Erythroblast (primary cell): ENCODE measurements at regions not wholly inside any gene's neighbourhood (a gene's known extent, or its start where the extent isn't known, plus 50 kb on each side); places are given as distances from the start of the nearest gene placed in this dataset.
A peak's percentile ranks its signal among the peaks of the same experiment; 100 is the strongest.

Experiments used
- DNase-seq, 2 experiments: peaks; one replicate each; lab custom pipeline; 2025; lab: John Stamatoyannopoulos, UW
- GATA1 ChIP-seq: IDR thresholded peaks from 2 replicates; pipeline ENCODE4 v1.6.1; 2011; ENCODE audit warnings: low read depth, mild to moderate bottlenecking, control low read depth, low read length, moderate library complexity
- POLR2A ChIP-seq: IDR thresholded peaks from 2 replicates; pipeline ENCODE4 v1.6.1; 2011; ENCODE audit warnings: mild to moderate bottlenecking, low read length

- DNase-seq = no peak
- TF ChIP-seq GATA1 (no peak), POLR2A (no peak)
These were observed 346.8 kb downstream of the ETNK1 start for GRCh38 chr12:22971701-22972191.

GRCh38 chr12:22974865-22975264, 349.9 kb downstream of the ETNK1 start:
- peak in 1 of 2 experiments; percentile 8 for DNase-seq
- TF ChIP-seq GATA1 (no peak), POLR2A (no peak)

DNA sequence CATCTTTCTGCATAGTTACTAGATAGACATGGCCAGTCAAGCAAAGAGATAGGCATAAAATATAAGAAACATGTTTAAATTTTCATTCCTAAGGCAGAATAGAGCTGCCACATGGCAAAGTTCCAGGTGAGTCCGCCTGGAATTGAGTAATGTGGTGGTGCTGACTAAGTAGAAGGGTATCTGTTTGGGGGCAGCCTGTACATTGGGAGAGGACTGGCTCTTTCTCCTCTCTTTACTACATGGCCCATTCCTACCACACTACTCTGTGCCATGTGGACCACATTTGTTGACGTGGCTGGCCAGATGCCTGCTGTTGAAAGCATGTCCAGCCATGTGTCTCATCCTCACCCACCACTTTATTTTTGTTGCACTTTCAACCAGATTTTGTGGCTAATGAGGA, 354.0 kb downstream of the ETNK1 start:
- TF ChIP-seq POLR2A (no peak), GATA1 (no peak)
- no peak for DNase-seq

GRCh38 chr12:22979854-22980469, 355.0 kb downstream of the ETNK1 start:
- no peak for DNase-seq
- TF ChIP-seq GATA1 (no peak), POLR2A (no peak)

DNA sequence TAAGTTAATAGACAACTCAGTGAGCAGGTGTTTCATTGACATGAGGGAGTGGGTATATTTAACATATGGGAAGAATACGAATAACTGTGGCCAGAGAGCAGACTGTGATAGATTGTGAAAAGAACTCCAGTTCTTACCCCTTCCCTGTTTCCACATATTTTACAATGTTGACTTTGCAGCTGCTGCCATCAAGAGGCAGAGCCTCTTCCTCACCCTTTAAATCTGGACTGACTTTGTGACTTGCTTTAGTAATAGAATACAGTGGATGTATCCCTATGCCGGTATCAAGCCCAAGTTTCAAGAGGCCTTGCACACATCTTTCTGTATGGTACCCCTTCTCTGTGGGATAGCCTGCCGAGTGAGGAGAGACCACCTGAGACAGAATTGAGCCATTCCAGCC, 356.7 kb downstream of the ETNK1 start:
- TF ChIP-seq POLR2A (no peak), GATA1 (no peak)
- DNase-seq = no peak

- DNase-seq = no peak
- TF ChIP-seq GATA1 = no peak
- TF ChIP-seq POLR2A = no peak
These were observed 357.7 kb downstream of the ETNK1 start for GRCh38 chr12:22982635-22983034.

- no peak for DNase-seq
- no peak for TF ChIP-seq POLR2A
- no peak for TF ChIP-seq GATA1
These were observed 362.0 kb downstream of the ETNK1 start for GRCh38 chr12:22986997-22987396.

GRCh38 chr12:22990501-22990900, 365.5 kb downstream of the ETNK1 start:
- DNase-seq = no peak

DNA sequence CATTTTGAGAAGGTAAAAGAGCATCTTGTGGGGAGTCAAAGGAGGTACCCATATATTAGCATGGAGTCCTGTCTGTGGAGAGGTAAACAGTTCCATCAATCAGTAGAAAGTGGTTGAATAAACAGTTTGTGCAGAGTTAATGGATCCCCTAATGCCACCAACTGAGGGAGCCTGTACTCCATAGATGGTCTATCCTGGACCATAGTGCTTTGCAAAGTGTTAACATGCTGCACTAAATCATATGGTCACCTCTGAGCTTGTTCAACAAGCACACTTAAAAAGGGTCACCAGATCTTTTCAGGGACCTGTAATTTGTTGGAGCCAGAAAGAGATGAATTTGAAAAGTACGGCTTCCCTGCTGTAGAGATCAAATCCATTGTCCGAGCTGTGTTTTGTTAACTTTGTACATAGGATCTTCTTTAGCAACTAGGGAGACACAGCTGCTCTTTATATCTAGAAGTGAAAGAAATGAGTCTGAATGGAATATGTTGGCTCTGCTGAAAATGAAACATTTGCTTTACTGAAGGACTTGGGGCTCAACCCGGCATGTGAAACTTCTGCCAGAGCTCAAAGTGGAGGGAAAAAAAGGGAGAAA, 366.4 kb downstream of the ETNK1 start:
- TF ChIP-seq GATA1 (no peak), POLR2A (no peak)
- no peak for DNase-seq

More at GRCh38 chr12:22990501-22990900, 365.5 kb downstream of the ETNK1 start:
- TF ChIP-seq GATA1 (no peak), POLR2A (no peak)

DNA sequence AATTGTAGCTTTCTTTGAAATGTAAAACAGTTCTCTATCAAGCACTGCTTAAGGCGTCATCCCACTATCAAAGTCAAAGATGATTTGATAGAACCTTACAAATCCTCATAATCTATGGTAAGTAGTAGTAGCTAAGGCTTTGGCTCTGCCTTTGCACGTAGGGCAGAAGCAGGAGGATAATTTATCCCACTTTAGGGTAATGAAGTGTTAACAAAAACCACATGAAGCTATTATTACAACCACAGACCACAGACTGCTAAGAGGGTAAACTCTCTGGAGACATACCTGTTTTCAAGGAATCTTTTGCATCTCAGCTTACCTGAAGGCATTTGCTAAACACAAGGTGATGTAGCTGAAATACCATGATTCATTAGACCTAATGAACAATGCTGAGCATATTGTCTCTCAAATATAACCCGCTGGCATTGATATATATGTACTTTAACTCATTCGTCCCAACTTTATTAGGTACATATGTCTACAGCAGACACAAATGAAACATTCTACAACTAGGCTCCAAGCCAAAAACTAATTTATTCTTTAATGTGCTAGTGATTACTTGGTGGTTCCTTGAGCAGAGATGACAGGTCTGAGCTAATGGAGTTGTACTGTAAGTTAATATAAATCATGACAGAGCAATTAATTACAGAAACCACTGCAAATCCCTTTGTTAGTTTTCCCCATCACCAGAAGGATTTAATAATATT, 368.8 kb downstream of the ETNK1 start:
- no peak for TF ChIP-seq GATA1
- DNase-seq = no peak

DNA sequence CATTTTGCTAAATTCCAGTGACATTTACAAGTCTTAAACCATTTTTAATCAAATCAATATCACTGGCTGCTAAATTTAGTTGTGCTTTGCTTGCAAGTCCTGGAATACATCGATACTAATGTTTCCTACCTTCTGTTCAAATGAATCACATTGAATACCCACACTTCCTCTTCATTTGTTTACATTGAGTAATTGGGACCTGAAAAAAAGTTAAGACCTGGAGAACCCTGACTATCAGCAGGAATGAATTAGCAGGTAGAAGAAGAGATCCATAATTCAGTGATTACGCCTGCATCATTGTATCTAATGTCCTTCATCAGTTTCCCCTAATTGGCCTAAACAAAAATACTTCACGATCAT, 369.3 kb downstream of the ETNK1 start:
- no peak for DNase-seq
- TF ChIP-seq POLR2A (no peak), GATA1 (no peak)

GRCh38 chr12:23001487-23001886, 376.5 kb downstream of the ETNK1 start:
- DNase-seq = no peak
- no peak for TF ChIP-seq POLR2A
- TF ChIP-seq GATA1 = no peak

GRCh38 chr12:23002381-23002780, 377.4 kb downstream of the ETNK1 start:
- TF ChIP-seq GATA1 (no peak), POLR2A (no peak)
- DNase-seq = no peak

- TF ChIP-seq GATA1 (no peak), POLR2A (no peak)
- DNase-seq = no peak
These were observed 379.6 kb downstream of the ETNK1 start for GRCh38 chr12:23004473-23005020.
